Hematopoietic multipotent progenitor cell treated with erythropoietin and hydrocortisone succinate and interleukin-3 and kit ligand, for 8 days (in vitro differentiated cells): ENCODE measurements at regions not wholly inside any gene's neighbourhood (a gene's known extent, or its start where the extent isn't known, plus 50 kb on each side); places are given as distances from the start of the nearest gene placed in this dataset.

ENCODE experiments used
- DNase-seq: peaks from one replicate; pipeline ENCODE4 v3.0.0-alpha.2; 2015

- no peak for DNase-seq
Observed at GRCh38 chr7:76149847-76150691, 51.6 kb upstream of the SRRM3 start.
